ENCODE measurements at regions not wholly inside any gene's neighbourhood (a gene's known extent, or its start where the extent isn't known, plus 50 kb on each side); places are given as distances from the start of the nearest gene placed in this dataset.

DNA sequence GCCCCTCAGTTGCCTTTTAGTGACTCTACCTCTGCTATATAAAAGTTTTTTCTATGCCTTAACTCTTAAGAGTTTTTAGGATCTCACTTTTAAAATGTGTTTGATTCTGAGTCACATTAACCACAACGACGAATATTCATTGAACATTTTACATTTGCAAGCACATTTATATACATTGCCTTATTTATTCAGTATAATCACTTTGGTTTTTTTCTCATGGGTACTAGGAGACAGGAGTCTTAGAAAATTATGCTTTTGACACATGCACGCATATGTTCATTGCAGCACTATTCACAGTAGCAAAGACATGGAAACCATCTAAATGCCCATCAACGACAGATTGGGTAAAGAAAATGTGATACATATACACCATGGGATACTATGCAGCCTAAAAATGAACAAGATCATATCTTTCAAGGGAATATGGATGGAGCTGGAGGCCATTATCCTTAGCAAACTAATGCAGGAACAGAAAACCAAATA, 236.9 kb upstream of the SPAG17 start:
- TF ChIP-seq, protein P1, sequence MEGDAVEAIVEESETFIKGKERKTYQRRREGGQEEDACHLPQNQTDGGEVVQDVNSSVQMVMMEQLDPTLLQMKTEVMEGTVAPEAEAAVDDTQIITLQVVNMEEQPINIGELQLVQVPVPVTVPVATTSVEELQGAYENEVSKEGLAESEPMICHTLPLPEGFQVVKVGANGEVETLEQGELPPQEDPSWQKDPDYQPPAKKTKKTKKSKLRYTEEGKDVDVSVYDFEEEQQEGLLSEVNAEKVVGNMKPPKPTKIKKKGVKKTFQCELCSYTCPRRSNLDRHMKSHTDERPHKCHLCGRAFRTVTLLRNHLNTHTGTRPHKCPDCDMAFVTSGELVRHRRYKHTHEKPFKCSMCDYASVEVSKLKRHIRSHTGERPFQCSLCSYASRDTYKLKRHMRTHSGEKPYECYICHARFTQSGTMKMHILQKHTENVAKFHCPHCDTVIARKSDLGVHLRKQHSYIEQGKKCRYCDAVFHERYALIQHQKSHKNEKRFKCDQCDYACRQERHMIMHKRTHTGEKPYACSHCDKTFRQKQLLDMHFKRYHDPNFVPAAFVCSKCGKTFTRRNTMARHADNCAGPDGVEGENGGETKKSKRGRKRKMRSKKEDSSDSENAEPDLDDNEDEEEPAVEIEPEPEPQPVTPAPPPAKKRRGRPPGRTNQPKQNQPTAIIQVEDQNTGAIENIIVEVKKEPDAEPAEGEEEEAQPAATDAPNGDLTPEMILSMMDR (conservative IDR thresholded peaks at IDR 0.05; ENCODE audit: low read length): no peak
- no peak for TF ChIP-seq EZH2phosphoT487 (IDR thresholded peaks at IDR 0.05; ENCODE audit: borderline replicate concordance)

All from Loucy (cell line).